Superior temporal gyrus (tissue), 1 donor: ENCODE measurements at regions not wholly inside any gene's neighbourhood (a gene's known extent, or its start where the extent isn't known, plus 50 kb on each side); places are given as distances from the start of the nearest gene placed in this dataset.

Experiments used
- DNase-seq: peaks from one replicate; pipeline ENCODE4 v3.0.0-alpha.2; 2016; ENCODE audit errors: extremely low spot score

GRCh38 chr1:4915154-4915553, 260.7 kb downstream of the AJAP1 start:
- DNase-seq = no peak

- DNase-seq = no peak
Measured at GRCh38 chr1:4908486-4908885, 254.1 kb downstream of the AJAP1 start.

- DNase-seq = no peak
Measured at GRCh38 chr1:4894566-4894965, 240.2 kb downstream of the AJAP1 start.

GRCh38 chr1:4880626-4881025, 226.2 kb downstream of the AJAP1 start:
- DNase-seq = no peak

- DNase-seq = no peak
Measured at GRCh38 chr1:4877426-4877825, 223.0 kb downstream of the AJAP1 start.

GRCh38 chr1:4871373-4871772, 217.0 kb downstream of the AJAP1 start:
- DNase-seq = no peak

- no peak for DNase-seq
Measured at GRCh38 chr1:4868521-4868920, 214.1 kb downstream of the AJAP1 start.

- no peak for DNase-seq
Measured at GRCh38 chr1:4856396-4856795, 202.0 kb downstream of the AJAP1 start.

GRCh38 chr1:4854367-4854766, 200.0 kb downstream of the AJAP1 start:
- DNase-seq = no peak

- DNase-seq = no peak
Measured at GRCh38 chr1:4853904-4854303, 199.5 kb downstream of the AJAP1 start.

- no peak for DNase-seq
Measured at GRCh38 chr1:4851385-4852065, 197.1 kb downstream of the AJAP1 start.

- DNase-seq = no peak
Measured at GRCh38 chr1:4848431-4848830, 194.0 kb downstream of the AJAP1 start.

GRCh38 chr1:4847711-4848110, 193.3 kb downstream of the AJAP1 start:
- DNase-seq = no peak
